Stimulated activated CD4-positive, alpha-beta T cell treated with anti-CD3 and anti-CD28 coated beads, Interleukin-2, amount 100 ng/mL, for 24 hours (primary cell): ENCODE measurements at regions not wholly inside any gene's neighbourhood (a gene's known extent, or its start where the extent isn't known, plus 50 kb on each side); places are given as distances from the start of the nearest gene placed in this dataset.

Experiments
- DNase-seq, 2 donors: peaks; one replicate each; pipeline ENCODE4 v3.0.0-alpha.2; 2020

DNA sequence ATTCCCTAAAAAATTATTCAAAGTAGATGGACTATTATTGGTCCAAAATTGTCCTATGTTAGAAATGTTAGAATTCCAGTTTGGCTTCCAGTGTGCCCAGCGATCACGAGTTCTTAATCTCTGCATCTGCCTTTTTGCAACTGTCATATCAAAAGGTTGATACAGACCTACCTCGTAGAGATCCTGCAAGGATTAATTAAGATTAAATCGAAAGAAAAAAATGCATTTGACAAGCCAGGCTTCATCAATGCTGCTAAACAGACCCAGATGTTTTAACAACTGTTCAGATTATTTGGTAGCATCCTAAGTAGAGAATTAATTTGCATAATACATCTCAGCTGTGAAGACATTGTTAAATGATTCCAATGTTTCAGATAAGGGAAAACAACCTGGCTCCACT is 336.5 kb downstream of the CRPPA start:
- DNase-seq: no peak

DNA sequence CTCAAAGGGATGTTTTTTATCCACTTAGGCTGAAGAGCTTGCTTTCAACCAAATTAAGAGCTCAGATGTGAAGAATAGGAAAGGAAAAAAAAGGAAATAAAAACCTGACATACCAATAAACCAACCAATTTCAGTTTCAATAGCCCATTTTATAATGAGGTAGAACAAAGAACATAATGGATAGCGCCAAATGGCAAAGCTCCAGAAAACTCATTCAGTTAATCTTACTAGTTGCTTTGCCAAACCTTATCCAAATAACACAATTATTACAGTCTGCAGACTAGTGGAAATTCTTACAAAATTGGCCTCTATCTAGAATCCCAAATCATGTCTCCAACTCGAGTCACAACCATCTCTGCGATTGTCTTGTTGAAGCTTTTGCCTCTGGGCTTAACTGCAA is 337.0 kb downstream of the CRPPA start:
- no peak for DNase-seq

DNA sequence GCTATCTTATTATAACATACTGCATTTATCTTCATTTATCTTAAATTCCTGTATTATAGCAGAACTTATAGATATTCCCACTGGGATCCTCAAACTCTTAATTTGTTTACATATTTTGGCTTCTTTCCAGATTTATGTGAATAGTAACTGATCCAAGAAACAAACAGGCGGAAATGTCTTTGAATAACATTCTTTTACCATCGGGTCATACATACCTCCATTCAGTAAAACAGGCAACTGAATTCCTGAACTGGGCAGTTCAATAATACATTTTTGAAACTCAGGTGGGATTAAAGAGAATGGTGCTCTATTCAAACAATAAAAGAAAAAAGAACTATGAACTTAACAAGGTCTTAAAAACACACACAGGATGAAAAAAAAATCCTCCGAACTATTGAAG is 337.4 kb downstream of the CRPPA start:
- DNase-seq: no peak

DNA sequence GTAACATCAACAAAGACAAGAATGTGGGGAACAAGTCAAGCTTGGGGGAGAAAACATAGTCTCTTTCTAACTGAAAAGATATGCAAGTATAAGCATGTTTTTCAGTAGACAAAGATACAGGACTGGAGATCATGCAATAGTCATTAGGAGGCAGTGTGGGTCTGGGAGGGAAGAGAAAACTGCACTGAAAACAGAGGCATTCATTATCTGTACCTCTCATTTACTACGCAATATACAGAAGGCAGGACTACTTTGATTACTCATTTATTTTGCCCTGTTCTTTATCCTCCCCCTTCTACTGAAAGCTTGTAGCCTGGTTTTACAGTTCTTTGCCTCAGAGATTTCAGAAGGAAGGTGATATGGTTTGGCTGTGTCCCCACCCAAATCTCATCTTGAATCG is 341.2 kb downstream of the CRPPA start:
- no peak for DNase-seq

DNA sequence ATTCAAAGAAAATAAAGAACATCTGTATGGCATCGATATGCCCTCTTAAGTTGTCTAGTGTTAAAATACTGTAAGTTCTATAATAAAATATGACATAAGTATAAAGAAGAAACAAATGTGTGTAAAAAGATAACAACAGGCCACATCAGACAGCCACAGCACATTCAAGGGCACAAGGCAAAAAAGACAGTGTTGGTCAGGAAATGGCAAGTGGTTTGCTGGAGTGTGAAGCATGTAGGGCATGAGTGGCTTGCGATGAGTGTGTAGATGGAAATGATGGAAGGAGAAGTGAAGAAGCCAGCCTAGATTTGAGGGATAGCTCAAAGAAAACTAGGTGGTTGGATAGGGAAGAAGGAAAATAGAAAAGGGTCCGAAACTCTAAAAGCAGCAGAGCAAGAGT is 341.6 kb downstream of the CRPPA start:
- DNase-seq: no peak

DNA sequence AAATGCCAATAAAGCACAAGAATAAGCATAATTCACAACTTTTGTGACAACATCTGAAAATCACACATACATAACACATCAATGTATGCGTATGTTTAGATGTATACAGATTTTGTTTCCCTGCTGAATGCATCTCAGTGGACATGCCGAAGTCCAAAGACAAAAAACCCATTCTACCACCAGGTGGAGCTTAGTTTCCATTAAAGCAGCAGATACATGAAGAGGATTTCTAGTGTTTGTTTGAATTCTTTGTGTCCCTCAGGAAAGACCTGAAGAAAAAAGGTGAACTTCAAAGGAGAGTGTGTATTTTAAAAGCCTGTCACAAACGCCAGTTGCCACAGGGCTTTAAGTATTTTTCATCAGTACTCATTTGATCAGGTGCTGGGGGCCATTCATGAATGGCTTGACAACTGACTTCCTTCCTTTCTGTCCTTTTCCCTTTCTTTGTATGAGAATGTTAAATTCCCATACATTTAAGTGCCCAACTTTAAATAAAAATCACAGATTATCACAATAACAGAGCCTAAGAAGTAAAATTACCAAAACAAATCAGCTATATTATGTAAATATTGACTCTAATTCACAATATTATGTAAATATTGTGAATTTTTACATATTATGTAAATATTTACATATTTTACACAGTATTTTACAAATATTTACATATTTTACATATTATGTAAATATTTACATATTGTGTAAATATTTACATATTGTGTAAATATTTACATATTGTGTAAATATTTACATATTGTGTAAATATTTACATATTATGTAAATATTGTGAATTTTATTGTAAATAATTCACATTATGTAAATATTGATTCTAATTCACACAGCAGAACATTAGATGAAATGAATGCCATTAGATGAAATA is 343.0 kb downstream of the CRPPA start:
- no peak for DNase-seq

DNA sequence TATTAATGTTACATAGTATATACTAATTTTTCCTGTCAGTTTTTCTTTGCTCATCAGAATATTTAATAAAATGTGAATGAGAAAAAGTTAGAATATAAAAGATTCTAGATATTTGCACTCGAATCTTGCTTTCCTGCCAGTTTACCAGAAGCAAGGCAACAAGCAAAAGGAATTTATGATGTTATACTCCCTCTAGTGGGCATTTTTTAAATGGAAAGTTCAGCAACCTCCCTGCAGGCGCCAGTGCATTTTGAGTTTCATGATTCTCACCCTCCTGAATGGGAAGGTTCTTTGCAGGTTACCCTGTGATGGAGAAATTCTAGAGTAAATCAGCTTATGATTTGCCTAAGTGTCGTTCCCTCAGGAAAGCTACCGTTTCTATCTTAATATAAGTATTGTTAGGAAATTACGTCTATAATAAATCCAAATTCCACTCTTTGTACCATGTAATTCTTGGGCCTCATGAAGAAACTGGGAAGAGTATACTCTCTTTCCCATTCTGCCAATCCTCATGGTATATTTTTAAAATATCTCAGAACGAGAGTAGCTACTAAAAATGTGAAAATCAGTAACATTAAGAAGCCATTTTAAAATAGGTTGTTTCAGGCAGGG is 350.0 kb downstream of the CRPPA start:
- no peak for DNase-seq

DNA sequence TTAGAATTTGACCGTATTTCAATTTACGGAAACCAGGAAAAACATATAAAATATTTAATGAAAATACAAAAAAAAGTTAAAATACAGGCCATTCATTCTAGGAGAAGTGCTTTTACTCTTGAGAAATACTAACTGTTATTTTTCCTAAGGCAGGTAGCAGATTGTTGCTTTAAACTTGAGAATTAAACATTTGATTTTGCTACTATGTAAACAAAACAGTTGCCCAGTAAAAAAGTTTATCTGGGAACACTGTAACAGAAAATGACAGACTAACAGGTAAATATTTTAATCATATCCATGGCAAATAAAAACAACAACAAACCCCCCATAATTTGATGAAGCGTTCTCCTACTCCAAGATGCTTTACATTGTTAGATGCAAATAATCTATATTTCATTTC is 350.5 kb downstream of the CRPPA start:
- DNase-seq: no peak

DNA sequence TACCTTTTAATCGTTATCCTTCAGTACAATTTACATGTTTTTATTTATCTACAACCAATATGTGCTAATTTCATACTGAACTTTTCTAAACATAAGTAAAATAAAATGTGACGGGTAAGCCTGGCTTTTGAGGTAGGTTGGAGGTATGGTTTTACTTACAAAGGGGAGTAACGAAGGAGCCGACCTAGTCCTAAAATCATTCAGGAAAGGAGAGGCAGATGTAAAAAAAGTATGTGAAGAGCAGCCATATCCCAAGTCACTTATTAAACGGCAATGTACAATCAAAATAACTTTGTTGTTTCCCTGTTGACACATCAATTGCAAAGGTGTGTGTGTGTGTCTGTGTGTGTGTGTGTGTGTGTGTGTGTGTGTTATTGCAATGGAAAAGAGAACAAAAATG is 351.3 kb downstream of the CRPPA start:
- DNase-seq: no peak

DNA sequence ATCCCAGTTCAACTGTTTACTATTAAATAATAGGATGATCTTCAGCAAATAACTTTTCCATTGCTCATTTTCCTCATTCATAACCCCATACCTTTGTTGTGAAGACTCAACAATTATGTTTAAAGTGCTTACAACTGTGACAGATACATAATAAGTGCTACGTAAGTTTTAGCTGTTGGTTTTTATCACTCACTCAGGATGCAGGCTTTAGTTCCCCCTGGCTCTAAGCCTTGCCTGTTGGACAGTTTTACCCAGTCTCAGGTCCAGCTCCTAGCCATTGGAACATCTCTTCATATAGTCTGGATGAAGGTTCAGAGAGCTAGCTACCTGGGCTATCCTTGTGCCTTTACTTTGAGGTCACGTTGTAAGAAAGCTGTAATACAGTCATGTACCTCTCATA is 353.2 kb downstream of the CRPPA start:
- DNase-seq: no peak

DNA sequence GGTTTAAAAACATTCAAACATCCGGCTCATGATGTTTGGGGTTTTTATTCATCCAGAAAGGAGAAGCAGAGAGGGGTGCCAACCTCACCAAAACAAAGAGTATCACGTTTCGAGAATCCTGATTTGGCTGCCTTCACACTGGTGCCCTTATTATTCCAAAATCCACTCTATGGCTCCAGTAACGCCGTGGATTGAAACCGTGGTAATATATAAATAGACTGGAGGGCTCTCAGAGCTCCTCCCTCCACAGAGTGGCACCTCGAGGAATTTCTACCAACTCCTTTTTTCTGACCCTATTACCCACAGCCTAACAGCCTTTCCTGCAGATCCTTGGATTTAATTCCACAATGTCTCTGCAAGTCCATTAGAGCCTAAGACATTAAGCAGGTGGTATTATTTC is 353.6 kb downstream of the CRPPA start:
- DNase-seq: no peak

DNA sequence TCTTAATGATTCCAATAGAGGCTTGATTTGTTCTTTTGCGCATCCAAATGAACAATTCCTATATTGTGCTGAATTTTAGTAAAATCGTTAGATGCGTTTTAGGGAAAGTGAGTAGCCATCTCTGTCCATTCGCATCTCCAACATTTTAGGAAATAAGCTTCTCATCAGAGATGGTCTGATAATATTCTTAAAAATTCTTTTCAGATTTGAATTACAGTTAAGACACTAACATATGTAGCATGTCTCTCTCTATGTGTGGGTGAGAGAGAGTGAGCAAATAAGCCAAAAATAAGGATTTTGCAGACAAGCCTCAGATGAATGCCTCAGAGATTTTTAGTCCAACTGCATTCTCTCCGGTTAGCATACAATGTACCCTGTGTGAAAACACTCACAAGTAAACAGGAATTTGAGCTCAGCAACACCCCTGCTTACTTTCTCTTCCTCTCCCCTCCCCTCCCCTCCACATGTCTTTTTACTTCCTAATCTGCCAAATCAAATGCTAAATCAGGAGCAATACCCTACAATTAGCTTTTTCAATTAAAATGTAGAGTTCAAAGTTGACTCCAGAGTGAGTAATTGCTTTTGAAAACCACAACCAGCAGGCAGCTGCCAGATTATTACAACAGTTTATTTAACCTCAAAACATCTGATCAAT is 354.4 kb downstream of the CRPPA start:
- no peak for DNase-seq

DNA sequence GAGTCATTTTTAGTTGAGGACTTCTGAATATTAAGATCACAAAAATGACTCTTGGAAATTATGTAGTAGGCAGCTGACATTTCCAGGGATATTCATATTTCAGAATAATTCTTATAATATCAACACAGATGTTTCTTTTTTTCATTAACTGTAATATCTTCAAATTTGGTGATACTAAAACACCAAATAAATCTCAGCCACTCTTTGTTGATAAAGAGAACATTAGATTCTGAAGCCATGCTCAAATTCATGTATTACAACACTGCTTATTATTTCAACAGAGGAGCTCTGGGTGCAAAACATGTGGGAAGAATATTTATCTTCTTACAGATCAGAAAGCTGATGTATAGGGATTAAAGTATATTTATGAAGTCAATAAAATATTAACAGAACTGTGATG is 355.4 kb downstream of the CRPPA start:
- DNase-seq: no peak

DNA sequence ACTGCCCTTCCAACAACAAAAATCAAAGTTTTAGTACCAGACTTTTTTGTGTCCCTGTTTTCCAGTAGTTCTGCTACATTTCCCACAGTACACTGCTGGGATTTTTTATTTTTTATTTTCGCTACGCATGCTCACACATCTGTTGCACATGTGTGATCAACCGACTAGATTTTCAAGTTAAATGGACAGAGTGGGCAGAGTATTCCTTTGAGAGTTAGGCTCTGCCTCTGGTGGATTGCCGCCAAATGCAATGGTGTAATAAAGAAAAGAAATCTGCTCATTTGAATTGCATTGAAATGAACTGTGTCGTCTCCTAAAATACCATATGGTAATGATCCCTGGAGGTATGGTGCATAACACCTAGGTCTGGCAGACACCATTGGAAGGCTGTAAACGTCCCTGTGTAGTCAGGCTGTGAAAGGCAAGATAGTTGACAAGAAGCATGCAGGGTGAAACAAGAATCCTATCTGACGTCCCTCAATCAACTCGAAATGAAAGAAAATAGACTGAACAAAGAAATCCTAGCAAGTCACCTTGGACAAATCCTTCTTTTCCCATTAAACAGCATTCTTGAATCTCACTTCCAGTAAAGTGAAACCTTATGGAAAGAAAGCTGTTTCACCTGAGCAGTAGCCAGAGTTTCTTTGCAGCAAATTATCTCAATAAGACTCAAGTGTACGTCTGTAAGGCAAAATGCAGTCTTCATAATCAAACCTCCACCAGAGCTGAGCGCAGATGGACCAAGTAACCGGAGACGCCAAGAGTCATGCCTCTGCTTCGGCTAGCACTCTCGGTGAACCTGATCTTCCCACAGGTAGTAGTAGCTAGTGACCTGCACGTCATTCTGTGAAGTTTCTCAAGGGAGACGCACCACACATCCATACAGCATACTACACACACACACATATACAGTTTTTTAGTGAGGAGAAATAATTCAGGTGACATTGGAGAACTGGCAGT is 357.3 kb downstream of the CRPPA start:
- DNase-seq: no peak

DNA sequence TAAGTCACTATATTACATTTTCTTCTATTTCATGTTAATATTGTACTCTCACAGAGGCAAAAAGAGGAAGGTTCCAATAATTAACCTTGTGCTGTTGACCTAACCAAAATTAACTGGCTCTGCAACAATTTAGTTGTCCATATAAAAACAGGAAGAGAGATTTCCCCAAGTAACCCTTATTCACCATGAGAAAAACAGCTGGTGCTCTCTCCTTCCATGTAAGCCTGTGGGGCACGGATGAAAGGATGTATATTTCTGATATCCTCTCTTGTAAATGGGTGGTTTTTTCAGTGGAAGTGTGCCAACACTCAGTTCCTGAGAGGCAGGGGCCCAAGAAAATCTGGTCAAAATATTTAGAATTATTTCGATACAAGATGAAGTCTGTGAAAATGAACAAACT is 358.1 kb downstream of the CRPPA start:
- DNase-seq: no peak

DNA sequence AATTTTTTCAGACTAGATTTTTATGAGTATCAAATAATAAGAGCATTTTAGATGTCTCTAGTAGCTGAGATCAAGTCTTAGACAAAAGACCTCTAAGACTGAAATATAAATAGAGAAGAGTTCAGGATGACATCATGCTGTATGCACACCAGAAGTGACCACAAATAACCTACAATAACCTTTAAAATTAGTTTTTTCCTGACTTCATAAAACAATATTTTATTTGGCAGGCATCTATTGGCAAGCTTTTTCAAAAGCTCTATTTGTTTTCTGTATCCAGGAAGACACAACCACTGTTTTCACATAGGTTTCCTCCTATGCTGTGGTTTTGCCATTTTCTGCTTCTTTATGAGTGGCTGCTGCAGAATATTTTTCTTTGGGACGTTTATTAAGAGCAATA is 359.1 kb downstream of the CRPPA start:
- DNase-seq: no peak

DNA sequence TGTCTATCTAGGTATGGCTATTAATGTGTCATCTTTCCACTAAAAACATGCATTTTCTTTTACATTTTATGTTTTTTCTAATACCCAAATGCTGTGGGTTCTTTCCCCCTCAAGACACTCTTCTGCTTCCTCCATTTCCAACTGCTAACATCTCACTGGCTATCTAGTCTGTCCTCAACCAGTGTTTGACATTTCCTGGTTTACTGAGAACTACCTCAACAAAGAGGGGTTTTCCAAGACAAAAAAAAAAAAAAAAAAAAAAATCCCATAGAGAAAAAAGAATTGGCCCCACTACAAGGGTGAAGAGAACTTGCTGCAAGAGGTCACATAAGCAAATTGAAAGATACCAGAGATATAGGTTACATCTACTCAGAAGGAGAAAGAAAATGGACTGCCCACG is 359.7 kb downstream of the CRPPA start:
- no peak for DNase-seq

DNA sequence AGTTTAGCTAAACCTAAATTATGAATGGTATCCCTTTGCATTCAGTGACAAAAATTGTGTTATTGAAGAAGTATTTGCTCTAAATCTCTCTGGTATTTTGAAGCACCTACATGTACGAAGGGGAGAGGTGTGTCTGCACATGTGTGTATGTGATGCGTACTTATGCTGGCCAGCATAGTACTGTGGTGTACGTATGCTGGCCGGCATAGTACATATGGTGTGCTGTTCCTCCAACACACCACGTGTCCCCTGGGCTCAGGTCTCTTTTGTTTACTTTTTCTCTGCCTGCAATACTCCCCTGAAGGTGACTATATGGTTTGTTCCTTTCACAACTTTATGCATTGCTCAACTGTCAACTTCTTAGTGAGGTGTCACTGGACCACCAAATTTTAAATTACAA is 360.3 kb downstream of the CRPPA start:
- no peak for DNase-seq

DNA sequence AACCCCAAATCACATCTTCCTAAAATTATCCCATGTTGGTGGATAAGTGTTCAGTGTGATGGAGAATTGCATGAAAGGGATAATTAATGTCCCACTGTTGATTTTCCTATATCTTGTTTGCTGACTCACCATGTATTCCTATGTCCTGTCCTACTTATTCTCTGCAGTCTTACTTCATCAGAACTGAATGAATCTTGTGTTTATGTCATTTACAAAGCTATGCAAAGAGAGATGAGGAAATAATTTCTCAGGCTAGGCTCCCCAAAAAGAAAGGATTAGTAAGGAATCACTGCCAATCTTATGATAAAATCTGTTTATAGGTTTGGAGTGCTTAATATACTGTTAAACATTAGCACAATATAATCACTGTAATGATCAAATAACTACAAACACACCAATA is 360.8 kb downstream of the CRPPA start:
- no peak for DNase-seq

DNA sequence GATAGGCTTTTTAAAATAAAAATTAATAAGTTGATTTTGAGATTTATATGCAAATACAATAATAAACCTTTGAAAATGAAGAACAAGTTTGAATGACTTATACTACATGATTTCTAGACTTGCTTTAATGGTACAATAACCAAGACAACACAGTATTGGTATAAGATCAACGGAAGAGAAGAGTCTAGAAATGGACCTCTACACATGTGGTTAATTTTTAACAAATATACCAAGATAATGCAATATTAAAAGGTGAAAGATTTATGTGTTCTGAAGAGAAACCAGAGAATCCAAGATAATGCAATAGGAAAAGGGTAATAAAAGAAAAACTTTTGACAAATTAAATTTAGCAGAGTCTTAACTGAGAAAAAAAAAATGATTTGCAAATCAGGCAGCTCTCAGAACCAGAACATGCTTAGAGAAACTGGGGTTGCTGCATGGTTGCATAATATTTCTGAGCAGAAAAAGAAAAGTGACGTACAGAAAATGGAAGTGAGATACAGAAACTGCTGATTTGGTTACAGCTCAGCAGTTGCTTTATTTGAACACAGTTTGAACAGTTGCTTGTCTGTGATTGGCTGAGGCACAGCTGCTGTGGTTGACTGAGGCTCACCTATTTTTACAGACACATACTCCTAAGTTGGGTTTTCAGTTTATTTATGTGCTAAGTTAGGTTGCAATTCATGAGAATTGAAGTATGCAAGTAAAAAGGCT is 365.9 kb downstream of the CRPPA start:
- no peak for DNase-seq

DNA sequence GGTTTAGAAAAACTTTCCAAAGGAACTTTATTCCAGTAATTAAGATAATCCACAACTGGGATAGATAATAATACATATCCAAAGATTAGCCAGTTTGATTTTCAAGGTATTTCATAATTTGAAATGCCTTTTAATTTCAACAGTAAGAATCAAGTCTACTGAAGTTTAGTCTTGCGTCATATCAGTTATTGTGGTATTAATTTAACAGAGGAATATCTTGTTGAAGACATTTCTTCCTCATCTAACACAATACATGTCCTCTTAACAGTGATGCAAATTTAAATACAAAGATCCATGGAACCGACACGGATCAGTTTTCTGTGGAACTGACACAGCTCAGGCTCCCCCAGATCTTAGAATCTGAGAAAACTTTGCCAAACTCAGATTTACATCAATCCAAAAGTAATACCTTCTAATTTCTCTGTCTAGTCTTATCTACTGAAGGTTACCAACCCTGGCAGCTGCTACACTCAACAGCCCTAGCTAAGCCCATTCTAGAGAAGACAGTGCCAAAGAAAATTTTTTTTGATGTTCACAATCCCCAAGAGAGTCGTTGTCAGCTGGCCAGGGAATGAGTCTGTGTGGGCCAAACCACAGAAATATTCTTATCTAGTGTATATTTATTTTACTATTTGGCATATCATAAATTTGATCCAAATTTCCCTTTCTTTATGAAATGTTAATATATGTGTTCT is 365.2 kb upstream of the MEOX2 start:
- no peak for DNase-seq

DNA sequence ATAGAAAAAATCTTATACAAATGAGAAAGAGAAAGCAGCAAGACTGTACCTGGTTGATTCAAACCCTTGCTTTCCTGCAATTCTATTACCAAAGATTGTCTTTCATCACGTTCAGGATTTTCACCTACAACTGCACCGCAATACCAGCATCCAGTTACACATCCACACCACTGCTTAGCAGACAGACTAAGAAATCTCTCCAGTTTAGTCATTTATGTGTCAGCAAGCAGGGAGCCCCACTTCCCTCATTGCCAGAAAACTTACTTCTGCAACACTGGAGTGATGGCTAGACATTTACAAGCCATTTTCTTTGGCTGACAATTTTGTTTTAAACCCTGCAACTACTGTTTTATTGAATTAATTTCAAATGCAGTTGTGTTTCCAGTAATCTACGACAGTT is 359.6 kb upstream of the MEOX2 start:
- DNase-seq: no peak
